GM21447 (cell line): ENCODE measurements at regions not wholly inside any gene's neighbourhood (a gene's known extent, or its start where the extent isn't known, plus 50 kb on each side); places are given as distances from the start of the nearest gene placed in this dataset.

Source experiments
- ATAC-seq: cut with Tn5 transposase; IDR thresholded peaks from one replicate; pipeline ENCODE4 v1.9.1; 2021; ENCODE audit not compliant: unreplicated experiment

GRCh38 chr17:77454242-77455095, 313.7 kb downstream of the SEC14L1 start:
- ATAC-seq = no peak

GRCh38 chr17:77455111-77455890, 314.5 kb downstream of the SEC14L1 start:
- ATAC-seq = no peak

- no peak for ATAC-seq
Observed at GRCh38 chr17:77455891-77456260, 315.1 kb downstream of the SEC14L1 start.

GRCh38 chr17:77456271-77456950, 315.6 kb downstream of the SEC14L1 start:
- ATAC-seq = no peak

GRCh38 chr17:77456951-77457548, 316.3 kb downstream of the SEC14L1 start:
- ATAC-seq = no peak

- no peak for ATAC-seq
Observed at GRCh38 chr17:77457572-77458201, 316.9 kb downstream of the SEC14L1 start.

GRCh38 chr17:77458202-77459017, 317.6 kb downstream of the SEC14L1 start:
- ATAC-seq = no peak

GRCh38 chr17:77459018-77459755, 318.4 kb downstream of the SEC14L1 start:
- ATAC-seq = no peak

GRCh38 chr17:77460514-77461046, 319.8 kb downstream of the SEC14L1 start:
- no peak for ATAC-seq

- ATAC-seq = no peak
Observed at GRCh38 chr17:77461277-77462057, 320.7 kb downstream of the SEC14L1 start.

GRCh38 chr17:77462090-77462489, 321.3 kb downstream of the SEC14L1 start:
- ATAC-seq = peak; percentile 26

GRCh38 chr17:77462553-77463497, 322.1 kb downstream of the SEC14L1 start:
- ATAC-seq = no peak

- no peak for ATAC-seq
Observed at GRCh38 chr17:77464988-77465357, 324.2 kb downstream of the SEC14L1 start.

GRCh38 chr17:77465358-77466041, 324.7 kb downstream of the SEC14L1 start:
- peak; percentile 53 for ATAC-seq

- no peak for ATAC-seq
Observed at GRCh38 chr17:77466140-77466539, 325.4 kb downstream of the SEC14L1 start.

- no peak for ATAC-seq
Observed at GRCh38 chr17:77466596-77467223, 325.9 kb downstream of the SEC14L1 start.
